ENCODE measurements at regions not wholly inside any gene's neighbourhood (a gene's known extent, or its start where the extent isn't known, plus 50 kb on each side); places are given as distances from the start of the nearest gene placed in this dataset.
A peak's percentile ranks its signal among the peaks of the same experiment; 100 is the strongest.

DNA sequence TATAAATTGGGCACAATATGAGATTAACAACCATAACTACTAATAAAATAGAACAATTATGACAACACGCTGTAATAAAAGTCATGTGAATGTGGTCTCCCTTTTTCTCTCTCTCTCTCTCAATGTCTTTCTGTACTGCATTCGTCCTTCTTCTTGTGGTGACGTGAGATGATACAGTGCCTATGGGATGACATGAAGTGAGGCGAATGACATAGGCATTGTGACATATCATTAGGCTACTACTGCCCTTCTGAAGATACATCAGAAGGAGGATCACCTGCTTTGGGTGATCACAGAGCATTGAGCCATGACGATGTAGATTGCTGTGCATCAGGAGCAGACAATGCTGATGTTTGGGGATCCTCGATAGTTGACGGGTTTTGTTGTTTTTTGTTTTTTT is 171.6 kb downstream of the HERPUD2 start:
- Mint-ChIP-seq H3K9me3 (no peaks in the 10 kb centered on the region), H3K27me3 (peaks cover 17% of the 10 kb centered on the region), H3K4me3 (no peak overlapping the region), H3K36me3 (no peaks in the 10 kb centered on the region), H3K27ac (no peak overlapping the region), H3K4me1 (no peaks in the 10 kb centered on the region)
- CTCF ChIA-PET = no interaction called here
- DNase-seq = no peak

GRCh38 chr7:35522697-35523096 is 172.2 kb downstream of the HERPUD2 start:
- H3K27me3 Mint-ChIP-seq = peaks cover 11% of the 10 kb centered on the region
- no peak overlapping the region for H3K4me3 Mint-ChIP-seq
- CTCF ChIA-PET = interaction anchor here (1.1 kb wide), 1 partner anchor 102 kb away, joined by 6 read pairs; no protein-coding TSS in a partner anchor
- no peaks in the 10 kb centered on the region for H3K9me3 Mint-ChIP-seq
- H3K36me3 Mint-ChIP-seq = no peaks in the 10 kb centered on the region
- DNase-seq = no peak
- H3K4me1 Mint-ChIP-seq = no peaks in the 10 kb centered on the region
- no peak overlapping the region for H3K27ac Mint-ChIP-seq

GRCh38 chr7:35521941-35522340 is 173.0 kb downstream of the HERPUD2 start:
- Mint-ChIP-seq H3K36me3 (no peaks in the 10 kb centered on the region), H3K4me1 (no peaks in the 10 kb centered on the region), H3K27me3 (peaks cover 11% of the 10 kb centered on the region), H3K9me3 (no peaks in the 10 kb centered on the region), H3K27ac (no peak overlapping the region), H3K4me3 (no peak overlapping the region)
- DNase-seq = no peak
- CTCF ChIA-PET = interaction anchor here (1.1 kb wide), 1 partner anchor 103 kb away, joined by 6 read pairs; no protein-coding TSS in a partner anchor

DNA sequence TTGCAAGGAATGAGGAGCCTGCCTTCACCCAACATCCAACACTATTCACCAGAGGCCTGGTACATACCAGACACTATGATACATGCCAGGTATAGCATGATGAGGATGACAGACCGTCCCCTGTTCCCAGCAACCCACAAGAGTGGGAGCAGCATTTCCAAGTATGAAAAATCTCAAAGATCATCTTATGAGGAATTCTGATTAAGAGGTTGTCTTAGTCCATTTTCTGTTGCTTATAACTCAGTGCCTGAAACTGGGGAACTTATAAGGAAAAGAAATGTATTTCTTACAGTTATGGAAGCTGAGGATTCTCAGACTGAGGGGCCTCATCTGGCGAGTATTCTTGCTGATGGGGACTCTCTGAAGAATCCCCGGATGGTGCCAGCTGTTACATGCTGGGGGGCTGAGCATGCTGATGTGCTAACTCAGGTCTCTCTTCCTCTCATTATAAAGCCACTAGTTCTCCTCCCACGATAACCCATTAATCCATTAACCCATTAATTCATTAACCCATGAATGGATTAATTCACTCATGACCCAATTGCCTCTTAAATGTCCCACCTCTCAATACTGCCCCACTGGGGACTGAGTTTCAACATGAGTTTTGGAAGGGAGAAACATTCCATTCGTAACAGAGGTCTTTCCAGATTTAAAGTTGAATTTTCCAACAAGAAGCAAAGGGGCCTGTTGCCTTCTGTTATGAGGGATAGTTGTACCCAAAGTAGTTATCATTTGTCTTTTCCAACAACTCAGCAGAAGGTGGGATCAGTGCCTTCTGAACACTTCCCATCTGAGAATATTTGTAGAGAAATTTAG is 173.9 kb downstream of the HERPUD2 start:
- Mint-ChIP-seq H3K4me1 (no peaks in the 10 kb centered on the region), H3K9me3 (no peaks in the 10 kb centered on the region), H3K27ac (no peak overlapping the region), H3K36me3 (no peaks in the 10 kb centered on the region), H3K4me3 (no peak overlapping the region), H3K27me3 (peaks cover 16% of the 10 kb centered on the region)
- CTCF ChIA-PET = interaction anchor here (0.6 to 1.8 kb wide), 16 partner anchors 8 to 483 kb away, joined by 3 to 12 read pairs (median 4); no protein-coding TSS in a partner anchor
- no peak for DNase-seq

GRCh38 chr7:35519971-35520809 is 174.7 kb downstream of the HERPUD2 start:
- Mint-ChIP-seq H3K4me1 (no peaks in the 10 kb centered on the region), H3K27me3 (peaks cover 16% of the 10 kb centered on the region), H3K27ac (no peak overlapping the region), H3K36me3 (no peaks in the 10 kb centered on the region), H3K4me3 (no peak overlapping the region), H3K9me3 (no peaks in the 10 kb centered on the region)
- DNase-seq = peak; percentile 68
- CTCF ChIA-PET = interaction anchor here (0.6 to 1.8 kb wide), 21 partner anchors 9 to 667 kb away, joined by 3 to 12 read pairs (median 3); no protein-coding TSS in a partner anchor

DNA sequence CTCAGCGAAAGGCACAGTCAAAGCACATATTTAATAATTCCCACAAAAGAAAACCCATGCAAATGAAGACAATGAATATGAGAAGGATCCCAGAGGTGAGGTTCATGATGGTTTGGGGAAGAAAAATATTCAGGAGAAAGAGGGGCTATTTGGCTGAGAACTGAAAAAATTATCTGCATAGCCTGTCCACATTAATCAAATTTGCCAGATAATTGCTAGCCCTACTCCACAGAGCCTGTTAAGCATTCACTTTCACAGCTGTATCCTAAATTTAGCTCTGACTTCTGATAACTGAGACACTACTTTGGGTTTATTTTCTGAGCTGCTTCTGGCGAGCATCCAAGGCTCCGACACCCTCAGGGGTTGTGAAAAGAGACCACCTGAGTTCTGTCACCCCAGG is 176.2 kb downstream of the HERPUD2 start:
- Mint-ChIP-seq H3K27ac (no peak overlapping the region), H3K9me3 (no peaks in the 10 kb centered on the region), H3K4me1 (no peaks in the 10 kb centered on the region), H3K36me3 (no peaks in the 10 kb centered on the region), H3K27me3 (peaks cover 16% of the 10 kb centered on the region), H3K4me3 (no peak overlapping the region)
- no peak for DNase-seq
- CTCF ChIA-PET = interaction anchor here (1.0 to 1.3 kb wide), 2 partner anchors 30 to 94 kb away, joined by 3 to 9 read pairs; no protein-coding TSS in a partner anchor

- Mint-ChIP-seq H3K27me3 (peaks cover 20% of the 10 kb centered on the region), H3K27ac (no peak overlapping the region), H3K4me3 (no peak overlapping the region), H3K9me3 (no peaks in the 10 kb centered on the region), H3K4me1 (no peaks in the 10 kb centered on the region), H3K36me3 (no peaks in the 10 kb centered on the region)
- CTCF ChIA-PET = interaction anchor here (1.5 kb wide), 1 partner anchor 91 kb away, joined by 4 read pairs; no protein-coding TSS in a partner anchor
- no peak for DNase-seq
Observed at GRCh38 chr7:35516498-35516897, 178.4 kb downstream of the HERPUD2 start.

DNA sequence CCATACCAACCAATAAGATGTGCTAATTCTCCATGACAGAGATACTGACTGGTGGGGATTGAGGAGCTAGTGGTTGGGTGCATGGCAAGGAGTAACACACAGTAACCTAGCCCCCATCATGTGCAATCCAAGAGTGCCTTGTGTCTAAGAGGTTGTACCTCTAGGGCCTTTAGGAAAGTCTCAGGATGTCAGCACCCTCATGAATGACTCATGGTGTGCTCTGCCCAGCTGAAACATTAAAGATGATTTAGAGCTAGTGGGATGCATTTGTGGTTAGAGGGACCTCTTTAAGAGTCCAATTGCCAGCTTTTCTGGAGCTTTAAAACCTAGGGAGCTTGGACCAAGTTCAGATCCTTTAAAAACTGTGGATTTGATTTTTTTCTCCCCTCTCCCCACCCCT is 181.1 kb downstream of the HERPUD2 start:
- Mint-ChIP-seq H3K27me3 (peaks cover 14% of the 10 kb centered on the region), H3K27ac (no peak overlapping the region), H3K36me3 (no peaks in the 10 kb centered on the region), H3K9me3 (no peaks in the 10 kb centered on the region), H3K4me3 (no peak overlapping the region), H3K4me1 (no peaks in the 10 kb centered on the region)
- CTCF ChIA-PET = no interaction called here
- no peak for DNase-seq

DNA sequence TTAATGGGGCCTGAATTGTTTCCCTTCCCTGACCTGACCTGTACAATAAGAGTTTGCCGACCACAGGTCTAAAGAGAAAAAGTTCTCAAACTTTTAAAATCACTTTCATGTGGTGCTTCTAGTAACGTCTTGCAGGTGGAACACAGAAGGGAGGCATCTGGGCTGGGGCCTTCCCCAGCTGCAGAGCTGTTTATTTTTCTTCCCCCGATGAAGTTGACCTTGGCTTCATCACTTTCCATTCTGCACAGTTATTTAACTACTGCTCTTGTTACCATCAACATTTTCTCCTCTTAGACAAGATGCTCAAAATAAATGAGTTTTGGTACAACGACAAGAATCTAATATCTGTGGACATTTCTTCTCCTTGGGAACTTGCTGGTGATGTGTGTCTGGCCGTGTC is 181.7 kb downstream of the HERPUD2 start:
- Mint-ChIP-seq H3K4me1 (no peaks in the 10 kb centered on the region), H3K27me3 (peaks cover 14% of the 10 kb centered on the region), H3K4me3 (no peak overlapping the region), H3K36me3 (no peaks in the 10 kb centered on the region), H3K9me3 (no peaks in the 10 kb centered on the region), H3K27ac (no peak overlapping the region)
- CTCF ChIA-PET = no interaction called here
- no peak for DNase-seq

GRCh38 chr7:35512716-35513115 is 182.2 kb downstream of the HERPUD2 start:
- CTCF ChIA-PET = no interaction called here
- no peak overlapping the region for H3K27ac Mint-ChIP-seq
- H3K36me3 Mint-ChIP-seq = no peaks in the 10 kb centered on the region
- H3K27me3 Mint-ChIP-seq = peaks cover 14% of the 10 kb centered on the region
- no peak for DNase-seq
- no peaks in the 10 kb centered on the region for H3K4me1 Mint-ChIP-seq
- H3K9me3 Mint-ChIP-seq = no peaks in the 10 kb centered on the region
- H3K4me3 Mint-ChIP-seq = no peak overlapping the region

GRCh38 chr7:35508623-35509400 is 186.1 kb downstream of the HERPUD2 start:
- Mint-ChIP-seq H3K36me3 (no peaks in the 10 kb centered on the region), H3K9me3 (no peaks in the 10 kb centered on the region), H3K27ac (no peak overlapping the region), H3K27me3 (peaks cover 6% of the 10 kb centered on the region), H3K4me3 (no peak overlapping the region), H3K4me1 (no peaks in the 10 kb centered on the region)
- CTCF ChIA-PET = no interaction called here
- DNase-seq = no peak

DNA sequence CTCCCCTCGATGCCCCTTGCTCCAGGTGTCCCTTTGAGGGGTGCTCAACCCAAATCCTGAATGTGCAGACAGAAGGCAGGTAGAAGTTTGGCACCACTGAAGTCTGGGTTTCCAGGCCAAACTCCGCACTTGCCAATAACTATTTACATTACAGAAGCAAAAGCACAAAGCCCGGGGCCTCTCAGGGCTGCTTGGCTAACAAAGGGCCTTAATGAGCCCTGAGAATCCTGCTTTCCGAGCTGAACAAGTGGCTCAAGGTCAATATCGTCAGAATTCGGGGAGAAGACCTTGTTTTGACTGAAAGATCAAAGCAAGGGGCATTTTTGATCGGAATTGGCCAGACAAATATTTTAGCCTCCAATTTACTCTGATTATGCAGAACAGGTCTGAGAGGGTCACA is 189.9 kb downstream of the HERPUD2 start:
- H3K9me3 Mint-ChIP-seq = no peaks in the 10 kb centered on the region
- no peaks in the 10 kb centered on the region for H3K36me3 Mint-ChIP-seq
- CTCF ChIA-PET = no interaction called here
- no peaks in the 10 kb centered on the region for H3K4me1 Mint-ChIP-seq
- DNase-seq = no peak
- H3K27ac Mint-ChIP-seq = no peak overlapping the region
- peaks cover 4% of the 10 kb centered on the region for H3K27me3 Mint-ChIP-seq
- no peak overlapping the region for H3K4me3 Mint-ChIP-seq

DNA sequence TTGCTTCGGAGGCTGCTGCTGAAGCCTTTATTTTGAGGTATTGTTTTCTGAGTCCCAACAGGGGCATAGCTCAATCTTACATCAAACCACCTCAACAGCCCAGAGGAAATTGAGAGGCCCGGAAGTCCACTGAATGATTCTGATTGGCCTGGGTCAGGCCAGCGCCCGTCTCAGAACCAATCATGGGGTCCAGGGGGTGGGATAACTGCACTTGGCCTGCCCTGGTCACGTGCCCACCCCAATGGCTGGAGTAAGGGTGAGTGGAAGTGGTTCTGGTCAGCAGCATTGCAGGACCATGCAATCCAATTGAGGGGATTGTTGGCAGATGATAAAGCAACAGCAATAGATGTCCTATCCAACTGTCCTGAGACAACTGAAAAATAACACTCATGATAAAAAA is 190.6 kb downstream of the HERPUD2 start:
- no peaks in the 10 kb centered on the region for H3K9me3 Mint-ChIP-seq
- H3K27me3 Mint-ChIP-seq = peaks cover 8% of the 10 kb centered on the region
- no peak overlapping the region for H3K27ac Mint-ChIP-seq
- H3K4me3 Mint-ChIP-seq = no peak overlapping the region
- H3K4me1 Mint-ChIP-seq = no peaks in the 10 kb centered on the region
- DNase-seq = no peak
- CTCF ChIA-PET = no interaction called here
- no peaks in the 10 kb centered on the region for H3K36me3 Mint-ChIP-seq

DNA sequence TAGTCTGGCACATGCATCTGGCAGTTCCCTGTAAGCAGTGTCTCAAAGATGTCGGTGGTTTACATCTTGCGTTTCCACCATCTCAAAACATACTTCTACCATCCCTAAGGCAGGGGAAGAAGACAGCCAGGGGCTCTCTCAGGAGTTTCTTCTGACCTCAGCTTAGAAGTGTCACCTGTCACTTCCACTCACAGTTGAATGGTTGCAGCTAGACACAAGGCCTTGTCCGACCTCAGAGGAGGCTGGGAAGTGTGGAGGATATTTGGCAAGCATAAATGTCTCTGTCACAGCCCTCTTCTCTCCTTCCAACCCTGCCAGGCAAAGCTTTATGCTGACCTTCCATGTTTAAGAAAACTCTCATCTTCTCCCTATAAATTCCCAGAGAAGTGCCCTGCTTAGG is 193.3 kb downstream of the HERPUD2 start:
- Mint-ChIP-seq H3K4me1 (no peaks in the 10 kb centered on the region), H3K27me3 (peaks cover 26% of the 10 kb centered on the region)

More for the DNA sequence above, 193.3 kb downstream of the HERPUD2 start:
- no peak overlapping the region for H3K4me3 Mint-ChIP-seq
- no peaks in the 10 kb centered on the region for H3K9me3 Mint-ChIP-seq
- CTCF ChIA-PET = interaction anchor here (1.7 kb wide), 1 partner anchor 19 kb away, joined by 7 read pairs; no protein-coding TSS in a partner anchor
- no peak overlapping the region for H3K27ac Mint-ChIP-seq
- no peak for DNase-seq
- H3K36me3 Mint-ChIP-seq = no peaks in the 10 kb centered on the region

Measured in activated naive CD4-positive, alpha-beta T cell treated with anti-CD3 and anti-CD28 coated beads, Interleukin-2, amount 10 ng/mL, durations not matched to agents 7 days and 5 days (primary cell).